Endodermal cell (in vitro differentiated cells): ENCODE measurements at regions not wholly inside any gene's neighbourhood (a gene's known extent, or its start where the extent isn't known, plus 50 kb on each side); places are given as distances from the start of the nearest gene placed in this dataset.
A peak's percentile ranks its signal among the peaks of the same experiment; 100 is the strongest.

Experiments
- DNase-seq: peaks from one replicate; pipeline ENCODE4 v3.0.0-alpha.2; 2017
- H3K27ac ChIP-seq: 2 replicates; pipeline ENCODE4 v1.5.1; 2013; ENCODE audit warnings: mild to moderate bottlenecking, low read depth, low read length, moderate library complexity
- H3K27me3 ChIP-seq: 2 replicates; pipeline ENCODE4 v1.6.1; 2013; ENCODE audit warnings: mild to moderate bottlenecking, low read length, moderate library complexity; ENCODE audit not compliant: insufficient read depth, control insufficient read depth, poor library complexity, severe bottlenecking
- H3K36me3 ChIP-seq: 2 replicates; pipeline ENCODE4 v1.7.0; 2013; ENCODE audit warnings: mild to moderate bottlenecking, low read length, moderate library complexity; ENCODE audit not compliant: control insufficient read depth, insufficient read depth
- H3K4me1 ChIP-seq: one replicate; pipeline ENCODE4 v1.7.0; 2013; ENCODE audit warnings: low read length; ENCODE audit not compliant: control insufficient read depth, insufficient read depth
- H3K4me3 ChIP-seq: 2 replicates; pipeline ENCODE4 v1.5.1; 2013; ENCODE audit warnings: mild to moderate bottlenecking, low read length, moderate library complexity
- H3K9ac ChIP-seq: 2 replicates; pipeline ENCODE4 v1.6.1; 2013; ENCODE audit warnings: mild to moderate bottlenecking, low read length, moderate library complexity; ENCODE audit not compliant: poor library complexity, severe bottlenecking; ENCODE audit errors: extremely low read depth
- H3K9me3 ChIP-seq: 2 replicates; pipeline ENCODE4 v1.6.1; 2013; ENCODE audit warnings: mild to moderate bottlenecking, low read length, moderate library complexity; ENCODE audit not compliant: control insufficient read depth
- H3K27ac Mint-ChIP-seq: 2 replicates; pipeline ENCODE4 v1.8.0; 2020; ENCODE audit warnings: mixed read lengths
- H3K27me3 Mint-ChIP-seq: 2 replicates; pipeline ENCODE4 v1.8.0; 2021; ENCODE audit warnings: mild to moderate bottlenecking, mixed read lengths; ENCODE audit not compliant: insufficient read depth
- H3K36me3 Mint-ChIP-seq: 2 replicates; pipeline ENCODE4 v1.8.0; 2020; ENCODE audit warnings: low read depth, mixed read lengths
- H3K4me1 Mint-ChIP-seq: 2 replicates; pipeline ENCODE4 v1.8.0; 2020; ENCODE audit warnings: mixed read lengths
- H3K4me3 Mint-ChIP-seq: 2 replicates; pipeline ENCODE4 v1.8.0; 2020; ENCODE audit warnings: mild to moderate bottlenecking, moderate library complexity, mixed read lengths
- H3K9me3 Mint-ChIP-seq: 2 replicates; pipeline ENCODE4 v1.8.0; 2020; ENCODE audit warnings: mild to moderate bottlenecking, mixed read lengths
- CTCF ChIP-seq: fragments of 200-600 bp; sonication (generic); conservative IDR thresholded peaks from 2 replicates; pipeline ENCODE4 v1.5.0; 2021; ENCODE audit warnings: antibody characterized with exemption, mild to moderate bottlenecking
- WGBS, 2 experiments: methylation state at CpG; one replicate each; pipeline versions ENCODE4 v1.1.5 to v1.1.7; 2013; ENCODE audit warnings: missing lambda C conversion rate in 2 of 2, mixed read lengths in 1 of 2; ENCODE audit not compliant: insufficient coverage in 1 of 2, insufficient read length in 1 of 2; 5-methylcytosine and 5-hydroxymethylcytosine counted together

GRCh38 chr13:50203256-50203941 lies 188.2 kb downstream of the KCNRG start:
- no peak for TF ChIP-seq CTCF
- Mint-ChIP-seq H3K9me3 (no peaks in the 10 kb centered on the region), H3K4me1 (peaks cover 5% of the 10 kb centered on the region), H3K4me3 (no peak overlapping the region), H3K27me3 (no peaks in the 10 kb centered on the region), H3K36me3 (no peaks in the 10 kb centered on the region), H3K27ac (no peak overlapping the region)
- Histone ChIP-seq H3K9ac (no peak overlapping the region), H3K9me3 (no peaks in the 10 kb centered on the region), H3K27me3 (no peaks in the 10 kb centered on the region), H3K27ac (no peak overlapping the region), H3K4me1 (no peaks in the 10 kb centered on the region), H3K4me3 (no peak overlapping the region), H3K36me3 (no peaks in the 10 kb centered on the region)
- no peak for DNase-seq
- WGBS, 2 experiments = 70 to 80% methylated on average over 1 of the region's 1 CpG

GRCh38 chr13:50205581-50205980 lies 190.3 kb downstream of the KCNRG start:
- Histone ChIP-seq H3K4me3 (no peak overlapping the region), H3K27me3 (no peaks in the 10 kb centered on the region), H3K4me1 (peaks cover 4% of the 10 kb centered on the region), H3K9ac (no peak overlapping the region), H3K27ac (no peak overlapping the region), H3K36me3 (no peaks in the 10 kb centered on the region), H3K9me3 (no peaks in the 10 kb centered on the region)
- no peak for DNase-seq
- H3K27me3 Mint-ChIP-seq = no peaks in the 10 kb centered on the region
- H3K4me1 Mint-ChIP-seq = peaks cover 13% of the 10 kb centered on the region
- peaks cover under 1% of the 10 kb centered on the region for H3K36me3 Mint-ChIP-seq
- H3K27ac Mint-ChIP-seq = no peak overlapping the region
- H3K4me3 Mint-ChIP-seq = no peak overlapping the region
- 88% methylated on average over 2 of the region's 2 CpGs; no CpG with 5 or more reads in 1 of the 2 experiments for WGBS, 2 experiments
- H3K9me3 Mint-ChIP-seq = no peaks in the 10 kb centered on the region
- no peak for TF ChIP-seq CTCF

- H3K4me3 Mint-ChIP-seq = peak overlapping the region; percentile 7
- H3K27me3 Mint-ChIP-seq = no peaks in the 10 kb centered on the region
Measured at GRCh38 chr13:50208826-50209335, 193.6 kb downstream of the KCNRG start.

More at GRCh38 chr13:50208826-50209335, 193.6 kb downstream of the KCNRG start:
- Histone ChIP-seq H3K4me1 (peaks cover 4% of the 10 kb centered on the region), H3K27me3 (no peaks in the 10 kb centered on the region), H3K27ac (peak overlapping the region; percentile 56), H3K9me3 (peaks cover 11% of the 10 kb centered on the region), H3K36me3 (no peaks in the 10 kb centered on the region), H3K4me3 (no peak overlapping the region), H3K9ac (no peak overlapping the region)
- TF ChIP-seq CTCF = no peak
- WGBS, 2 experiments = 32 to 47% methylated on average over 6 to 9 of the region's 9 CpGs
- peak; percentile 86 for DNase-seq
- peaks cover 14% of the 10 kb centered on the region for H3K9me3 Mint-ChIP-seq
- peak overlapping the region; percentile 83 for H3K27ac Mint-ChIP-seq
- peaks cover 5% of the 10 kb centered on the region for H3K36me3 Mint-ChIP-seq
- peaks cover 9% of the 10 kb centered on the region for H3K4me1 Mint-ChIP-seq
